Right atrium auricular region (tissue), 2 donors: ENCODE measurements at regions not wholly inside any gene's neighbourhood (a gene's known extent, or its start where the extent isn't known, plus 50 kb on each side); places are given as distances from the start of the nearest gene placed in this dataset.

ENCODE experiments used
- DNase-seq: peaks from one replicate; pipeline ENCODE4 v3.0.0-alpha.2; 2019; ENCODE audit warnings: low spot score
- H3K27ac ChIP-seq, 2 donors: fragments of 200-600 bp; sonication (generic); 1 replicate in 1 of 2; 2 replicates in 1 of 2; pipeline ENCODE4 v1.5.1; 2016 to 2019
- H3K27me3 ChIP-seq, 2 donors: fragments of 200-600 bp; sonication (generic); one replicate each; pipeline versions ENCODE4 v1.5.1 to v1.6.0; 2017 to 2019
- H3K36me3 ChIP-seq: fragments of 200-600 bp; sonication (generic); one replicate; pipeline ENCODE4 v1.5.1; 2016
- H3K4me1 ChIP-seq, 2 donors: fragments of 200-600 bp; sonication (generic); one replicate each; pipeline versions ENCODE4 v1.5.1 to v1.6.0; 2017 to 2019
- H3K4me3 ChIP-seq, 2 donors: fragments of 200-600 bp; sonication (generic); 1 replicate in 1 of 2; 2 replicates in 1 of 2; pipeline ENCODE4 v1.5.1; 2017 to 2019; ENCODE audit warnings: mild to moderate bottlenecking in 1 of 2, moderate library complexity in 1 of 2
- H3K9me3 ChIP-seq, 2 donors: fragments of 200-600 bp; sonication (generic); one replicate each; pipeline ENCODE4 v1.5.1; 2019
- TF ChIP-seq, protein P1 (sequence below), 2 donors: fragments of 200-600 bp; sonication (generic); IDR thresholded peaks; one replicate each; pipeline ENCODE4 v1.5.1; 2019; ENCODE audit warnings: antibody characterized with exemption in 2 of 2

GRCh38 chr2:120914839-120915521 lies 179.3 kb downstream of the GLI2 start:
- Histone ChIP-seq H3K4me1 (peaks cover 0 to 65% of the 10 kb centered on the region in 2 donors), H3K36me3 (no peaks in the 10 kb centered on the region), H3K27me3 (no peaks in the 10 kb centered on the region), H3K9me3 (no peaks in the 10 kb centered on the region), H3K4me3 (no peak overlapping the region), H3K27ac (peak overlapping the region; percentile 81 to 84)
- TF ChIP-seq, protein P1, sequence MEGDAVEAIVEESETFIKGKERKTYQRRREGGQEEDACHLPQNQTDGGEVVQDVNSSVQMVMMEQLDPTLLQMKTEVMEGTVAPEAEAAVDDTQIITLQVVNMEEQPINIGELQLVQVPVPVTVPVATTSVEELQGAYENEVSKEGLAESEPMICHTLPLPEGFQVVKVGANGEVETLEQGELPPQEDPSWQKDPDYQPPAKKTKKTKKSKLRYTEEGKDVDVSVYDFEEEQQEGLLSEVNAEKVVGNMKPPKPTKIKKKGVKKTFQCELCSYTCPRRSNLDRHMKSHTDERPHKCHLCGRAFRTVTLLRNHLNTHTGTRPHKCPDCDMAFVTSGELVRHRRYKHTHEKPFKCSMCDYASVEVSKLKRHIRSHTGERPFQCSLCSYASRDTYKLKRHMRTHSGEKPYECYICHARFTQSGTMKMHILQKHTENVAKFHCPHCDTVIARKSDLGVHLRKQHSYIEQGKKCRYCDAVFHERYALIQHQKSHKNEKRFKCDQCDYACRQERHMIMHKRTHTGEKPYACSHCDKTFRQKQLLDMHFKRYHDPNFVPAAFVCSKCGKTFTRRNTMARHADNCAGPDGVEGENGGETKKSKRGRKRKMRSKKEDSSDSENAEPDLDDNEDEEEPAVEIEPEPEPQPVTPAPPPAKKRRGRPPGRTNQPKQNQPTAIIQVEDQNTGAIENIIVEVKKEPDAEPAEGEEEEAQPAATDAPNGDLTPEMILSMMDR (IDR thresholded peaks at IDR 0.05): no peak
- DNase-seq: peak; percentile 92

GRCh38 chr2:120915670-120916069 lies 180.0 kb downstream of the GLI2 start:
- H3K9me3 ChIP-seq: no peaks in the 10 kb centered on the region
- no peaks in the 10 kb centered on the region for H3K36me3 ChIP-seq
- no peaks in the 10 kb centered on the region for H3K27me3 ChIP-seq
- H3K4me3 ChIP-seq: no peak overlapping the region
- no peak for DNase-seq
- peak overlapping the region; percentile 81 to 84 for H3K27ac ChIP-seq
- peaks cover 0 to 72% of the 10 kb centered on the region in 2 donors for H3K4me1 ChIP-seq
- TF ChIP-seq, protein P1 (IDR thresholded peaks at IDR 0.05): no peak

- peak overlapping the region in 1 of 2 donors; percentile 81 for H3K27ac ChIP-seq
- TF ChIP-seq, protein P1 (IDR thresholded peaks at IDR 0.05): no peak
- H3K4me3 ChIP-seq: no peak overlapping the region
- H3K9me3 ChIP-seq: no peaks in the 10 kb centered on the region
- no peaks in the 10 kb centered on the region for H3K27me3 ChIP-seq
- peaks cover 0 to 72% of the 10 kb centered on the region in 2 donors for H3K4me1 ChIP-seq
- no peak for DNase-seq
- H3K36me3 ChIP-seq: no peaks in the 10 kb centered on the region
Observed at GRCh38 chr2:120916446-120916845, 180.8 kb downstream of the GLI2 start.

GRCh38 chr2:120917886-120918285 lies 182.2 kb downstream of the GLI2 start:
- H3K9me3 ChIP-seq: no peaks in the 10 kb centered on the region
- no peak for DNase-seq
- no peaks in the 10 kb centered on the region for H3K36me3 ChIP-seq
- H3K4me3 ChIP-seq: no peak overlapping the region
- H3K27ac ChIP-seq: no peak overlapping the region
- H3K27me3 ChIP-seq: no peaks in the 10 kb centered on the region
- TF ChIP-seq, protein P1 (IDR thresholded peaks at IDR 0.05): no peak
- H3K4me1 ChIP-seq: peaks cover 0 to 57% of the 10 kb centered on the region in 2 donors

GRCh38 chr2:120919216-120919615 lies 183.5 kb downstream of the GLI2 start:
- TF ChIP-seq, protein P1 (IDR thresholded peaks at IDR 0.05): no peak
- H3K27ac ChIP-seq: no peak overlapping the region
- H3K36me3 ChIP-seq: no peaks in the 10 kb centered on the region
- no peaks in the 10 kb centered on the region for H3K9me3 ChIP-seq
- no peak overlapping the region for H3K4me3 ChIP-seq
- DNase-seq: no peak
- peaks cover 0 to 44% of the 10 kb centered on the region in 2 donors for H3K4me1 ChIP-seq
- no peaks in the 10 kb centered on the region for H3K27me3 ChIP-seq
